ENCODE measurements at regions not wholly inside any gene's neighbourhood (a gene's known extent, or its start where the extent isn't known, plus 50 kb on each side); places are given as distances from the start of the nearest gene placed in this dataset.

- TF ChIP-seq ZNF19 (tag by site-specific recombination; IDR thresholded peaks at IDR 0.05; ENCODE audit: low read depth) (no peak), KLF16 (tag by site-specific recombination; IDR thresholded peaks at IDR 0.05) (no peak), CTCF (tag by site-specific recombination; IDR thresholded peaks at IDR 0.05) (no peak)
Measured at GRCh38 chr5:72607381-72607780, 100.2 kb upstream of the ZNF366 start.

Measured in HEK293 (cell line).